HuH-7 (cell line): ENCODE measurements at regions not wholly inside any gene's neighbourhood (a gene's known extent, or its start where the extent isn't known, plus 50 kb on each side); places are given as distances from the start of the nearest gene placed in this dataset.
"Not testable (repeated sequence)": the region's sequence is repeated elsewhere in the genome, so short reads cannot be mapped to it uniquely, and the experiment has no call there.

Source experiments
- DNase-seq: peaks from one replicate; pipeline ENCODE4 v3.0.0; 2011; ENCODE audit warnings: low spot score

DNA sequence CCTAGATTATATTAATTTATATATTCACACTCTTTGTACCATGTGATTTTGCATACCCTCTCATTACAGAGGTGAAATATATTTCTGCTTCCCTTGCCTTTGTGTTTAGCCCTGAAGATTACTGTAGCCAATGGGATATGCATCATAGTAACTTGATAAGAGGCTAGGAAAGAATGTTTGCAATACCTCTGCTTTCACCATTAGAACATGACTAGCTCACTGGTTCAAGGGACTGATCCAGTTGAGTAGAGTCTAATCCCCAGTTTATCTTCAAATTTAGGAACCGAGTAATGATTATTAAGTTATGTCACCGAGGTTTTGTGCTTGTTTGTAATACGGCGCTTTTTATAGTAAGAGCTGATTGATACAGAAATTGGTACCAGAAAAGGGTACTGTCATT is 552.6 kb upstream of the GJE1 start:
- no peak for DNase-seq

DNA sequence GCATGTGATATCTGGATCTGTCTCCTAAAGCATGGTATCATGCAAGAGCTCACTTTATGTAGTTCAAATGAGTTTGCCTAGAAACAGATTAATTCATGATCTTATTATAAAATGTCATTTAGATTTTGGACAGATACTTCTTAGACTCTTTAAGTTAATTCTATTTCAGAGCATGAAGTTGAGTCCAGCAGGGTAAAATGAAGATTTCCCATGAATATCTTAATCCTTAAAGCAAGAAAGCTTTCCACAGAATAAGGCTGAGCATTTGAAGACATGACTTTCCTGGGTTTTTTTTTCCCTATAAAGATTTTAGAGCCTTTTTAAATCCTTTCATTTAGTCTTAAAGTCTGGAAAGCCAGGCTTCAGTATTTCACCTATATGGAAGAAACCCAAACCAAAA is 556.0 kb upstream of the GJE1 start:
- no peak for DNase-seq

DNA sequence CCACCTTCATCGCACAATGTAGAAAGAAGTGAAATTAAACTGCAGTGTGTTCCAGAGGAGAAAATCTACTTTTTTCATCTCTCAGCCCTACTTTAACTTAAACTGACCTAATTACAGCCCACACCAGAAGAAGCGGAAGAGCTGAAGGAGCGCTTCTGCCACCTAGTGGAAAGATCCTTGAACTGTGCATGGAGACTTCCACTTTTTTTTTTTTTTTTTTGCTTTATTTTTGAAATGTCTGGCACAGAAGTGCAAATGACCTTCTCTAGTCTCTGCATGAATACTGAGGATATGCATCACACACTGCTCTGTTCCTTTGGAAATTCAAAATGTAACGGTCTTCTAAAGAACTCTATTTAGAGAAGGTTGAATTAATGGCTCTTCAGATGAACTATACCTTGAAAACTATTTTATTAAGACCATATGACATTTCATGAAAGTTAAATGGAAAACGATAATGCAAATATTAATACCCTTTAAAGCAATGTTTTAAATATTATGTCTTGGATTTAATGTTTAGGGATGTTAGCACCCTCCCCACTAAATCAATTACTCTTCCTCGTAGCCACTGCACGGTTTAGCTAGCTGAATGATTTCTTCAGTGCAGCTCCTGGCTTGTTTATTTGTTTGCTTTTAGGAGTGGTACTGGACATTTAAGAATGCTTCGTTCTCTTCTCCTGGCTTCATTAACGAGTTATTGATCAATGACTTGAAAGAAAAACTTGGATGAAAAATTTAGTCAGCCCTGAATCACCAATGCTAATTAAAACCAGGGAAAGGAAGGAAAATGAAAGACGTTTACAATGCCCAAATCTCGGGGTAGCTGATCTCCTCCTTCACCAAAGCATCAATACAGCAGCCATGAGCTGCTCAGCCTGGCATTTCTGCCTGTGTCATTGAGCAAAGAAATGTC is 569.6 kb upstream of the GJE1 start:
- peak; percentile 66 for DNase-seq

DNA sequence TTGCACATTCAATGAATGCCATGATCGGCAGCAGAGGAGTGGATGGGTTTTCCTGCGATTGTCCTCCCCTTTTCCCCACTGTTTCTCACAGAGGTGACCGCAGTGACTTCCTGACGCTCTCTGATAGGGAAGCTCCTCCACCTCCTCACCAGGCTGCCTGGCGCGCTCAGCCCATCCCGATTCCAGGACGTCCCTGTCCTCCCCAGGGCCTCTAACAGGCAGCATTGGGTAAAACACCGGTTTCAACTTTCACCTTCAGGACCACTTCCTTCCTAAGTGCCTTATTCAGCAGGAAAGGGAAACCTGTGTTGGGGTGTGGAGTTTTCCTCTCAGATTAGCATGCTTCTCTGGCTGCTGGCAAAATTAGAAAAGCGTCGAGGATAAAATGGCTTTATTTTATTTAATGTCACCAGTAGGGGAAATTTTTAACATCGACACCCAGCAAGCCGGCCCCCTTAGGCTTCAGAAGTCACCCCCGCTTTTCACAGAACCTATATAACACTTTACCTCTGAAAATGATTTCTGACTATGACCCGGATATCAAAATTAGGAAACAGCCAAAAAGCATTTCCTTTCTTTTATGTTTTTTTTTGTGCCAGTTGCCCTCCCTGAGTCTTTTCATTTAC is 570.4 kb upstream of the GJE1 start:
- no peak for DNase-seq

DNA sequence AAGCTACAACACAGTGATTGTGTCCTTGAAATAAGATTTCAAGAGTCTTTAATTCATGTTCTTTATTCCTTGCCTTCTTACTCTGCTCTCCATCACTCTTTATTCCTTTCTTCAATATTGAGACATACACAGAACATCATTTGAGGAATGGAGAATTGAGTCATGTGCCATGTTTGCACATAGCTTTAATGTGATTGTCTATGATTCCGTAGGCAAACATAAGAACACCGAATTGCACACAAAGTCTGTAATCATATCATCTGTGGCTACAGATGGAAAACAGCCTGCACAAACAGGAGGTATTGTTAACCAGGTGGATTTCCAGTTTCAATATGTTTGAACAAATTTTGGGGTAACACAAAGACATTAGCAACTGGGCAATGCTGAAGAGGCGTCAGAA is 571.6 kb upstream of the GJE1 start:
- no peak for DNase-seq

DNA sequence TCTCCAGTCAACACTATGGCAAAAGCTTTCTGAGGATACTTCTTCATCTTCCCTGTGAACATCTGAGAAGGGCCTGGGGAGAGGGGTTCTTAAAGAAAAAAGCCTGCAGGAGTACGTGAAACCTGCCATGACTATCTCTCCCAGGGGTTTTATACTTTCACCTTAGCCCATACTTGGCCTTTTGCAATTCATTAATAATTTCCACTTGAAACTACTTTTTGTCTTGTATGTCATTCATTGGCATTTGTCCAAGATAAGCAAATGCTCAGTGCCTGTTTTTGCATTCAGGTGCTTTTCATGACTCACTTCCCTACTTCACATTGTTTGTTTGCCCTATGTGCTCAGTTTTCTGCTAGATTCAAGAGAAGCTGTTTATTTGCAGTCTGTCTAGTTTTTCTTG is 580.3 kb upstream of the GJE1 start:
- no peak for DNase-seq

DNA sequence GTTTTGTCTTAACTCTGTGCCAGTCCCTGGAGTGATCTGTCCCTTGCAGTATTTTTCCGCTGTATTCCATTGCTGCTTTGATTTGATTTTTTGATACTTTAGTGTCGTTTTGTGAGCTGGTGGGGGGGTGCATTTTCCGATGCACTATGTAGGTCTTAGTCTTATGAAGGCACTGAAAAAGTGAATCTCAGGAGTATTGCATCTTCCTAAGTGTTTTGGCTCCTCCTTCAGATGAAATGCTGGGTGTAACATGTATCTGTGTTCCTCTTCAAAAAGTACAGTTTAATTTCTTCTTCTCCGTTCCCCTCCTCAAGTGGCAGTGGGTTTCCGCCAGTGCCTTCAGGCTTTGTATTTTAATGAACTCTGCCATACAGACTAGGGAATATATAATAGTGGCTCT is 580.7 kb upstream of the GJE1 start:
- DNase-seq, result no peak

DNA sequence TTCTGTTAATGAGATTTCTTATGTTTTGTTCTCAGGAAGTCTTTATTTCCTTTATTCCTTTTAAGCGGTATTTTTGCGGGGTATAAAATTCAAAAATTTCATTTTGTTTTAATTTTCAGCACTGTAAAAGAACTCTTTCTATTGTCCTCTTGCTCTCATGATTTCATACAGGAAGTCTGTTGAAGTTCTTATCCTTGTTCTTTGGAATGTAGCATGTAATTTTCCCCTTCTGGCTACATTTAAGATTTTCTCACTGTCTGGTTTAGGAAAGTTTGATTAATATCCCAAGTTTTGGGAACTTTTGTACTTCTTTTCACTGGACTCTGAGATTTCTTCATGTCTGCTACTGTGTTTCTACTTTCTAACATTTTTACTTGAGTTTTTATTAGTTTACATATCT is 581.4 kb upstream of the GJE1 start:
- no peak for DNase-seq

DNA sequence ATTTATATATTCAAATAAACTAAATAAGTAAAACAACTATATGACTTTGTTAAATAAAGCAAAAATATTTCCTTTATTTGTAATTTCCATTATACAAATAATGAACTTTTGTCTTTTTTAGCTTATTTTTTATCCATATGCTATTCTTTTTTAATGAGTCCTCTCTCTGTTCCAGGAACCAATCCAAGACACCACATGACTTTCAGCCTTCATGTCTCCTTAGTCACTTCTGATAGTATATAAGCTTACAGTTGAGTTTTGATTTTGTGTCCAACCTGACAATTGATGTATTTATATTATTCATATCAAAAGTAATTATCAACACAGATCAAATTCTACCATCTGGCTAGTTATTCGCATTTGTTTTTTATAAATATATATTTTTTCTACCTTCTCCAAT is 582.3 kb upstream of the GJE1 start:
- DNase-seq, result no peak

DNA sequence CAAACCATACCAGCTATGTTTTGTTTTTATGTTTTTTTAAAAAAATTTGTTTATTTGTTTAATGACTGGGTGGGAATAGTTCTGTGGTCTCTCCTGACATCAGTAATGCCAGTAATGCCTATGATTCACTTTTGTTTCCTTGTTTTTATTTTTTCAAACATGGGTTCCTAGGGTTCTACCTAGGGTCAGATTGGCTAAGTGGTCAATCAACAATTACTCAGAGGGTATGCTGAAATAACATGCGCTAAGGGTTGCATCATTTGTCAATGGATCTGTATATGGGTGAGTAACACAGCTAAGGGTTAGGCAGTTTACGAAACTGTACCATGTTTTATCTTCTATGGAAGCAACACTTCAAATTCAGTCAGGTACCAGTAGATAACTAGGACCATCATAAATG is 583.8 kb upstream of the GJE1 start:
- no peak for DNase-seq

DNA sequence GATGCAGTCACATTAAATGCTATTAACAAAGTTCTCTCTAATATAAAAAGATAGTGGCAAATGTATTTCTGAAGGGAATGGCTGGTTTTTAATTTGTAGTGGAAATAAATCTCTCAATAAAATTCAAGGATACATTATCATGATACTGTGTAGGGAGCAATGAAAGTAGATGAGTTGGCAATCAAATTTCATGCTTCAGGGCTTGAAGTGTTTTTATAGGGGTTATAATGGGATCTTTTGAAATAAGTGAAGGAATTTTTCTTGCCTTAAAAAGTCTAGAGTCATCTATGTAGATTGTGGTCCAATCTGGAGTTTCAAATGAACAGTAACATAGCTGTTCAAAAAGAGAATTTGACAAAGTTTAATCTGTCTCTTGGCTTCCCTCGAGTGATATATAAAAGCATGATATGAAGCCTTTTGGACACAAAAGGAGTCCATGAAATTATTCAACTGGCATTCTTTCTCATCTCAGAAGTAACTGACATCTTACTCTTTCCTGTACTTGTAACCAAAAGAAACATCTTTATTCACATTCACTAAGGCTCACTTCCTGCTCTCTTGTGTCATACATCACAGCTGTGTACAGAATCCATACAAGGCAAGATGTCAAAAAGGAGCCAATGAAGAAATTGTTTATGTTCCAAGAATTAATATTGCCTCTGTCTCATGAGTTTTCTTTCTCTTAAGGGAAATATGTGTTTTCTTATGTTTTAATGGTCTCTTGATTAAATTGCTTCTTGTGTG is 591.0 kb upstream of the GJE1 start:
- DNase-seq, result no peak

DNA sequence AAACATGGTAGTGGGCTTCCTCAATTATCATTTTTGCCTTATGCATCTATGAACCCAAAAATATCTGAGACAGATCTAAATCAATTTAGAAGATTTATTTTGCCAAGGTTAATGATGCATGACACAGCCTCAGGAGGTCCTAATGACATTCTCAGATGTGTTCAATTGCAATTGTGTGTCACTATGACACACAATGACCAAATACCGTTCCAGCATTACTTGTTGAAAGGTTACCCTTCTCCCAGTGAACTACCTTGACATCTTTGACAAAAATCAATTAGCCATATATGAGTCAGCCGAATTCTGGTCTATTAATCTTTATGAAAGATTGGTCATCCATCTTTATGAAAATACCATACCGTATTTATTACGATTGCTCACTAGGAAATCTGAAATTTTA is 592.5 kb upstream of the GJE1 start:
- no peak for DNase-seq

DNA sequence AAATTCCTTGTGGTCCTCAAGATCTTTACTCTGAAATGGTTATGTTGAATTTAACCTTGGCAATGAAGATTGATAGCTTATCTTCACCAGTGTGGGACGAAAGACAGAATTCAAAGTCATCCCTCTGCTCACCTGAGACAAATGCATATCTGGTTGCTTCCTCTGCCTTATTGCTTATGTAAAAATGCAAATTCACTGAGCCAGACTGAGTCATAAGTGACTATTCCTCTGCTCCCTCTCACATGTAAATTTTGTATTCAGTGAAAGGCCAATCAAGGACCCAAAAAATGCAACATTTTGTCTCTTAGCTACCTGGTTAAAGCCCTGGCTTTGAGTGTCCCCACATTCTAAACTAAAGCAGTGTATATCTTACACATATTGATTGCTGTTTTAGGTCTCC is 593.1 kb upstream of the GJE1 start:
- no peak for DNase-seq

DNA sequence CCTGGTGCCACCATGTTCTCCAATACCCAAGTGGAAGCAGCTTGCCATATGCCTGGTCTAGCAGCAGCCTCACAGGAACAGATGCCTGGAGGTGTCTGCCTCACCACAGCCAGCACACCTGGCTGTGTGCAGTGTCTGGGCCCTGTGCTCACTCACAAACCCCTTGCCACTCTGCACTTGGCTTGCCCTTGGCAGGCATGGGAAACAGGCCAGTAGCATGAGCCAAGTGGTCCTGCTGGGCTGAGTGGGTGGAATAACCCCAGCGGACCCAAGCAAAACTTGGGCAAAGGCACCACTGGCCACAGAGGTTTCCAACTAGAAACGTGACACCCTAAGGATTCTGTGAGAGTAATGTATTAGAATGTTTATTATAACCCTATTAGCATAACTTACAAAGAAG is 600.5 kb upstream of the GJE1 start:
- no peak for DNase-seq

DNA sequence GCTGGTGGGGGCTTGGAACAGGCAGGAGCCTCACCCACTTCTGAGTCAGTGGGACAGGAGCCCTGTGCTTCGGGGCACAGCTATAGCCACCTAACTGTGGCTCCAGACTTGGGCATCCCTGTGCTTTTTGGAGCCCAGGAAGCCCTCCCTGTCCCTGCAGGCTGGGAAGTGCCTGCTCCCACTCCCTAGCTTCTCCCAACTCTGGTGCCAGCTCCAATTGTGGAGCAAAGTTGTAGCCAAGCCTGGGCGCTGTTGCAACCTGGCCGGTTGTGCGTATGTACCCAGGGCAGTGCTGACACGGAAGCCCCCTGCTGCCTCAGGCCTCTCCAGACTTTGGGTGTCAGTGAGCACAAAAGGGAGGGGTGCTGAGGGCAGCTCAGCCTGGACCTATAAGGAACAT is 601.7 kb upstream of the GJE1 start:
- no peak for DNase-seq

DNA sequence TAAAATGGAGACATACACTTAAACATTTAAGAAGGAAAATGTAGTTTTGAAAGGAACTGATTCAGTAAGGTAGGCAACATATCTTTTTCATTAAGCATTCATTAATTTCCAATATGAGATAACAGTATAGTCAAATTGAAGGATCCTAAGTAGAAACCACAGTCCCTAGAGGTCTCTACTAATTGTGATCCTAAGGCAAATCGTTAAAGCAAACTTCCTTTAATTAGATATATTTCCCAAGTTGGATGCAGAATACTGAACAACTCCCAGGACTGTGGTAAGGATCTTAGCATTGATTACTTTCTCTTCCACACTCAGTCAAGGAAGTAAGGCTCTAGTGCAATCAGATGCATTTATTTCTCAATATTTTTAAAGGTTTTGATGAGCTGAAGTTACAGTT is 604.1 kb upstream of the GJE1 start:
- no peak for DNase-seq

DNA sequence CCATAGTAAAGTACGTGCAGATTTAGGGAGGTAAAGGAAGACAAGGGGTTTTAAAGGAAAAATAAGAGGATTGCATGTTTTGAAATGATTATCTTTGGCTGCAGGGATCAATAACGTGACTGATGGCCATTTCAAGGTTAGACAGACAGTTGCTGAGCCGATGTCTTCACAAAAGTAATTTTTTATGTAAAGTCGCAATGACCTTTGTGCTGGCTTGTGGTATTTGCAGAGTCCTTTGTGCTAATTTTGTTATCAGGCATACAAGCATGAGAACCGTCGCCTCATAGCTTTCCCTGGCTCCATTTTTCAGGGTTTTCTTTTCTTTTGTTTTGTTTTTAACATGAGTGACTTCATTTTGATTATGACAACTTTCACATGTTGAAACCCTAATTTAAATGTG is 605.7 kb upstream of the GJE1 start:
- peak; percentile 12 for DNase-seq

DNA sequence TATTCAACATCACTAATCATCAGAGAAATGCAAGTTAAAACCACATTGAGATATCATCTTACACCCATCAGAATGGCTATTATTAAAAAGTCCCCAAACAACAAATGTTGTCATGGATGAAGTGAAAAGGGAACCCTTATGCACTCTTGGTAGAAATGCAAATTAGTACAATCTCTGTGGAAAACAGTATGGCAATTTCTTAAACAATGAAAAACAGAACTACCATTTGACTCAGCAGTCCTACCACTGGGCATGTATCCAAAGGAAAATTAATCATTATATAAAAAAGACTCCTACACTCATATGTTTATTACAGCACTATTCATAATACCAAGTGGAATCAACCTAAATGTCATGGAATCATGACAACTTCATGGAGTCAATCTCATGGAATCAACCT is 611.3 kb upstream of the GJE1 start:
- DNase-seq, result no peak

DNA sequence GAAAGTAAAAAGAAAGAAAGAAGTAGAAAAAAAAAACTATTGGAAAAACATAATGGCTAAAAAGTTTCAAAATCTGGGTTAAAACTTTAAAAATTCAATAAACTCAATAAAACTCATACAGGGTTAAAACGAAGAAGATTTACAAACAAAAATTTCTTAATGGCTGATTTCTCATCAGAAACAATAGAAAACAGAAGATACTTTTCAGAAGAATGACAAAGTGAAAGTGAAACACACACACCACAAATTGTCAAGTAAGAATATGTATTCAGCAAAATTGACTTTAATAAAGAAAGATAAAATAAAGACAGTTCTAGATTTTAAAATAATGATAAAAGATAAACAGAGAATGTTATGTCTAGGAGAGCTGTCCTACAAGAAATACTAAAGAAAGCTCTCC is 618.9 kb upstream of the GJE1 start:
- DNase-seq, result no peak

DNA sequence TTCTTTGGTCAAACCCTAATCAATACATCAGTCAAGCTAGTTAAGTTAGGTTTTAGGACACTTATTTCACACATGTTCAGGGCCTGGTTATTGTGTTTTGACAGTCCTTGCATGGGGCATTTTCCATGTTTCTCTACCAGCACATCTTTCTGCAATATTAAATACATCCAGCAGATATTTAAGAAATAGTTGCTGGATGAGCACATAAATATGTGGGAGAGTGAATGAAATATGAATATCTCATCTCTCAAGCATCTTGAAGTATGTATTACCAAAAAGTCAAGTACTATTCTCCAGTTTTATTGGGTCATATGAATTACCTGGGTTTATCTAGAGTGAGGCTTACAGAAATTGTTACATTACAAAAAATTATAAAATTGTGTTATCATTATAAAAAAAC is 621.9 kb upstream of the GJE1 start:
- no peak for DNase-seq

DNA sequence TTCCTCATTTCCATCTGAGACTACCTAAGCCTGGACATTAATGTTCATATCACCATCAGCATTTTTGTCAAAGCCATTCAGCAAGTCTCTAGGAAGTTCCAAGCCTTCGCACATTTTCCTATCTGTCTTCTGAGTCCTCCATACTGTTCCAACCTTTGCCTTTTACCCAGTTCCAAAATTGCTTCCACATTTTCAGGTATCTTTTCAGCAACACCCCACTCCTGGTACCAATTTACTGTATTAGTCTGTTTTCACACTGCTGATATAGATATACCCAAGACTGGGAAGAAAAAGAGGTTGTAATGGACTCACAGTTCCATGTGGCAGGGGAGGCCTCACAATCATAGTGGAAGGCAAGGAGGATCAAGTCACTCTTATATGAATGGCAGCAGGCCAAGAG is 626.7 kb upstream of the GJE1 start:
- DNase-seq, result not testable (repeated sequence)

DNA sequence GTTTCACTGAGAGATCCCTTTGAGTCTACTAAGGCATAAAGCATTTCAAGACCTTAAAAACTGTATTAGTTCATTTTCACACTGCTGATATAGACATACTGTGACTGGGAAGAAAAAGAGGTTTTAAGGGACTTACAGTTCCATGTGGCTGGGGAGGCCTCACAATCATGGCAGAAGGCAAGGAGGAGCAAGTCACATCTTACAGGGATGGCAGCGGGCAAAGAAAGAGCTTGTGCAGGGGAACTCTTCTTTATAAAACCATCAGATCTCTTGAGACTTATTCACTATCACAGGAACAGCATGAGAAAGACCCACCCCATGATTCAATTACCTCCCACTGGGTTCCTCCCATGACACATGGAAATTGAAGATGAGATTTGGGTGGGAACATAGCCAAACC is 628.4 kb upstream of the GJE1 start:
- DNase-seq, result not testable (repeated sequence)

DNA sequence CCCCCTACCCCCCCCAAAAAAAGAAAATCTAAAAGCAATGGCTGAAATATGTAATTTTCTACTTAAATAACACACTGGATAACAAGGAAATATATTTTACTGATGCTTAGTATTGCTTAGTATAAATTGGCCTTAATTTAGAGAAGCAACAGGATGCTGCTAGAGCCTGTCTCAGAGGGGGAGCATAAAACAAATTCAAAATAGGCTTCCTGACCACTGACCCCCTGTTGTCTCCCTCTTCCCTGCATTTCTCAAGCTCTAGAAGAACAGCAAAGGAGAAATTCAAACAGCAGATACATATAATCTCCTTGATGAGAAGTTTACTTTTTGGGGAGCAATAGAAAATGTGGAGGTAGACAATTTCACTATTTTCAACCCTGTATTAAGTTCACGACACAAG is 631.1 kb upstream of the GJE1 start:
- DNase-seq, result no peak
